Upper lobe of left lung (tissue), 4 donors: ENCODE measurements at regions not wholly inside any gene's neighbourhood (a gene's known extent, or its start where the extent isn't known, plus 50 kb on each side); places are given as distances from the start of the nearest gene placed in this dataset.

ENCODE experiments used
- CTCF ChIP-seq, 6 experiments: fragments of 450-650 bp in 4 of 6; fragments of 200-600 bp in 2 of 6; sonication (generic) in 2 of 6; IDR thresholded peaks; one replicate each; pipeline ENCODE4 v1.5.1; 2016 to 2019; ENCODE audit warnings: antibody characterized with exemption in 6 of 6
- POLR2AphosphoS5 ChIP-seq, 2 donors: sonication (generic); formaldehyde crosslinking; IDR thresholded peaks; one replicate each; pipeline ENCODE4 v1.5.1; 2017; ENCODE audit warnings: antibody characterized with exemption in 2 of 2

DNA sequence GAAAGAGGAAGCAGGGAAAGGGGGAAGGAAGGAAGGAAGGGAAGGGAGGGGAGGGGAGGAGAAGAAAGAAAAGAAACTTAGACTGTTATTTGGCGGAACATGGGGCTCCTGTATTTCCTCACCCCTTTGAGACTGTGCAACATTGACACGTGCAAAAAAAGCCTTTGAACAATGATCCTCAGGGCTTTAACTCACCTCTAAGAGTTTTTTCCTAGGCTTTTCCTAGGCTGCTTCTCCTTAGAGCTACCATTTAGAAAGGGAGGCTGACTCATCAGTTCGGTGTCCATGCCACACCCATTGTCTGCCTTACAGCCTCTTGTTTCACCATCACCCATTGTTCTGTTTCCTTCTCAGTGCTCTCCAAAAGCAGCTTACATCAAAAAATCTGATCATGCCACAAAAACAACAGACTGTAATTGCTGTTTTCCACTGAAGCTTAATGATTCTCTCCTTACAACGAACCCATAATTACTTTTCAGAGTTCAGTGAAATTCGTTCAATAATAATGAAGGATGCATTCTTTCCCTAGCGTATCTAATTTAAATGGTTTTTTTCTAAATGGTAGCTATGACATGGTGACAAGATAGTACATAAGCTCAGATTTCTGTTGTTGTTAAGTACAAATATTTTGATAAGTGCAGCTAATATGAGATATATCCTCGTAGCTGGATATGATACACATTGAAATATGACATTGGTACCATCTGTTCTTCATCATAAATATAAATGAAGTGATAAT, 90.8 kb downstream of the PRLHR start:
- TF ChIP-seq POLR2AphosphoS5 (IDR thresholded peaks at IDR 0.05) (no peak), CTCF (IDR thresholded peaks at IDR 0.05) (no peak)
